HG03280 (cell line): ENCODE measurements at regions not wholly inside any gene's neighbourhood (a gene's known extent, or its start where the extent isn't known, plus 50 kb on each side); places are given as distances from the start of the nearest gene placed in this dataset.

Experiments
- ATAC-seq: cut with Tn5 transposase; IDR thresholded peaks from one replicate; pipeline ENCODE4 v1.9.1; 2021; ENCODE audit warnings: mild to moderate bottlenecking, moderate library complexity; ENCODE audit not compliant: unreplicated experiment

DNA sequence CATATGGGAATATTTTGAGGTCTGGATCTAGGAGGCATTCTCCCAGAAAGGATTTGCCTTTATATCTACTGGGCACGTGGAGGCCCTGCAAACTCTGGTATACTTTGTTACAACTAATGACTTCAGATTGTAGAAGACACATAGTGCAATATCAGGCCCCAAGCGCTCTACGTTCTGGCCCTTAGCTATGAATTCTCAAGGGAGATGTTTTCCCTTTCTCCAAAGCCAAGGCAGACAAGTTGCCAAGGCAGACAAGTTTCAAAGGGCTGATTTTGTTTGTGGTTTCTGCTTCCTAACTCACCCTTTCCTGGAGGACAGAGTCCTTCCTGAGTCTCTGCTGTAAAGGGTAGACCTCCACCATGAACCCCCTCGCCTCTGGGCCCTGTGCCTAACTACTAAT is 99.4 kb upstream of the CTTNBP2 start:
- no peak for ATAC-seq

DNA sequence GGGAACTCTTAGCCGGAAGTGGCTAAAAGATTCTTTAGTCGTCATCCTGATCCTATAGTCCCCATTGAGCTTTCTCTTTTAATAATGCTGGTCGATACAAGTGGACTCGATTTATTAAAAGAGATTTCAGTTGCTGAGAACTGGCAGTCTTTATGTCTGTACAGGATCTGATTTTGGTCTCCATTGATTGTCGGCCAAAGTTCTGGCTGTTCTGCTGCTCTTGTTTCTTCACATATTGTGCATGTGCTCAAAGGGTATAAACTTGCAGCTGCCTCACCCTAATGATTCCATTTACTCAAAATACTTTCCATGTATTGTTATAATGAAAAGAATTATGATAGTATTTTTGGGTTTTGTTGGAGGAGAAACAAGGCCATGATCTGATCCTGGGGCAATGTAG is 100.7 kb upstream of the CTTNBP2 start:
- ATAC-seq = no peak

- no peak for ATAC-seq
These were observed 101.7 kb upstream of the CTTNBP2 start for GRCh38 chr7:117974891-117975290.

DNA sequence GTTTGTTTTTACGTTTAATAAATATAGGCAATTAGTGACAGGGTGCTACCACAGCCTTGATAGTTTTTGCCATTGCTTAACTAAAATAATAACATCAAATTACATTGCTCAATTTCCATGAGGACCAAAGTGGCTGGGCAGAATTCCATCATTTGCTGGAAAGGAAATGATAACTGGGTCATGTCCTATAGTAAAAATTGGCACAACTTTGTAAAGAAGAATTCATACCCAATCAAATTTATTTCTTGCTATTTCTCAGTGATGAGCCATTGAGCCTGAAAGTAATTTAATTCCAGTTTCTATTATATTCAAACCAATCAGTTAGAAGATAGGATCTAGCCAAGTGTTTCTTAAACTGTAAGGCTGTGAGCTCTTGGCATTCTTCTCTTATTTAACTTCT is 102.2 kb upstream of the CTTNBP2 start:
- ATAC-seq = no peak

DNA sequence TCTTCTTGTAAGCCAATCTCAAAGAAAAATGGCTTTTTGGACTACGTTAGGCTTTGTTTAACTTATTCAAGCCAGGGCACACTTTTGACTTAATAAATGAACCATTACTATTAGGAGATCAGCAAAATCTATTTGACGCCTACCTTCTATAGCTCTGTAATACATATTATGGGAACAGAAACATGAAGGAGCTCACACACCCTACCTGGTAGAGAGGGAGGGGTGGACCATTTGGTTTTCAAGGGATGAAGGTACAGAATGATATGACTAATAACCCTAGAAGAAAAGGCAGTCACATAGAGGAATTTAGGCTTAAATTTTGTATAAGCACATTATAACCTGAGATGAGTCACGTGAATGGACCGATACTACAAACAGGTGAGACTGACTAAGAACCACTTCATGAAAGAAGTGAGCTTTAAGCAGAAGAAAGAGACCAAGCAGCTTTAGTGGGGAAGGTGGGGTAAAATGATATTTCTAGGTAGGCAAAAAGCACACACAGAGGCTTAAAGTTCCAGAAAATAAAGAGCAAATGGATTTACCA is 106.8 kb upstream of the CTTNBP2 start:
- ATAC-seq = no peak

- no peak for ATAC-seq
These were observed 109.1 kb upstream of the CTTNBP2 start for GRCh38 chr7:117982071-117983055.

DNA sequence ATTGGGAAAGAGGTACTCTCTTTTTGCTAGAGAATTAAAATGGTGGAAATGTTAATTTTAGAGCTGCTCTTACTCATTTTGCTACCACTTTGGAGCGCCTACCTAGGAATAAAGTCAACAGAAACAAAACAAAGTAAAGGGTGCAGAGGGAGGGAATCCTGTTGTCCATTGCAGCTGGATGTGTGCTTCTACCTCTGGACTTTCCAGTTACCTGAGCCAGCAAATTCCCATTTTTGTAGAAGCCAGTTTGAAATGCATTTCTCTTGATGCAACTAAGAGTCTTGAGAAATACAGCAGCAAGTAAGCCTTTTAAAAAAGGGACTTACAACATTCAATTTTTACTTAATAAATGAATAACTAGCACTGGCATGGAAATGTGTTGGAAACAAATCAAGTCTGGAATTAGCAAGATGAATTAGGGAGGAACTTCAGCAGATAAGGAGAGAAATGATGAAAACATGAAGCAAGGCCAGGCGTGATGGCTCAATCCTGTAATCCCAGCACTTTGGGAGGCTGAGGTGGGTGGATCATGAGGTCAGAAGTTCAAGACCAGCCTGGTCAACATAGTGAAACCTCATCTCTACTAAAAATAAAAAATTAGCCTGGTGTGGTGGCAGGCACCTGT is 113.5 kb upstream of the CTTNBP2 start:
- ATAC-seq = no peak

DNA sequence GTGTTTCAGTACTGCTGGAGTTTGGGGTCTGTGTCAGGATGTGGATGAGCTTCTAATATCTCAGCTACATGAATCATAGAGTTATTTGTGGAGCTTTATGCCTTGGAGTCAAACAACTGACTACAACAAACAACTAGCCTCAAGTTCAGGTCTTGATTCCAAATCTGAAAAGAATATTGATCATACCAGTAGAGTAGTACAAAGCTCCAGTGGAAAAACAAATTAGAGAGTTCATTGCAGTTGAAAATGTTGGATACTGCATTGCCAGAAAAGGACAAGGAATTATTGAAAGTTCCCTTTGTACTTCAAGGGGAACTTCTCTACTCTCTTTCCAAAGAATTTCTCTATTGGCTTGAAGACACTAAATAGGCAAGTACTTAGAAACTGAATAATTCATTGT is 117.6 kb upstream of the CTTNBP2 start:
- ATAC-seq = no peak

- ATAC-seq = no peak
These were observed 119.6 kb upstream of the CTTNBP2 start for GRCh38 chr7:117992635-117993376.

DNA sequence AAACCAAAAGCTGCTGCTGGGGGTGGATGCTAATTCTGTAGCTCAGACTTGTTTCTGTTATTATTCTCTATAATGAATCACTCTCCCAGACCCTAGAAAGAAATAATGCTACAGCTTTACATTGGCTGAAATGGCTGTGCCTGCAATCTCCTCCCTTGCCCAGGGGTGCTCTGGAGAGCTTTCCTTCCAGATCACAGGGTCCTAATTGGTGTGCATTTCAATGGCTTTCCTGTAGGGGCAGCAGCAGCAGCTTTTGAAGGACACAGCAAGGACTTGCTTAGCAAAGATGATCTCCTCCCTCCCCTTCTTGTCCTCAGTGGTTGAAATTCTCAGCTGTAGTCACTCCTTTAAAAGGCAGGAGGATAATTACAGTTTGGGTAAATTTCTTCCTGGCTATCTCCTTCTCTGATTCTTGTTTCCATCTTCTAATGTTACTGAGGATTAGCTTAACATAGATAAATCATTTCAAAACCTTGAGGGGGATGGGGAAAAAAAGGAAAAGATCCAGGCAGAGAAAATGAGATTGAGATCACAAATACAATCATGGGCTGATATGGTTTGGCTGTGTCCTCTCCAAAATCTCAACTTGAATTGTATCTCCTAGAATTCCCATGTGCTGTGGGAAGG is 120.2 kb upstream of the CTTNBP2 start:
- peak; percentile 93 for ATAC-seq

DNA sequence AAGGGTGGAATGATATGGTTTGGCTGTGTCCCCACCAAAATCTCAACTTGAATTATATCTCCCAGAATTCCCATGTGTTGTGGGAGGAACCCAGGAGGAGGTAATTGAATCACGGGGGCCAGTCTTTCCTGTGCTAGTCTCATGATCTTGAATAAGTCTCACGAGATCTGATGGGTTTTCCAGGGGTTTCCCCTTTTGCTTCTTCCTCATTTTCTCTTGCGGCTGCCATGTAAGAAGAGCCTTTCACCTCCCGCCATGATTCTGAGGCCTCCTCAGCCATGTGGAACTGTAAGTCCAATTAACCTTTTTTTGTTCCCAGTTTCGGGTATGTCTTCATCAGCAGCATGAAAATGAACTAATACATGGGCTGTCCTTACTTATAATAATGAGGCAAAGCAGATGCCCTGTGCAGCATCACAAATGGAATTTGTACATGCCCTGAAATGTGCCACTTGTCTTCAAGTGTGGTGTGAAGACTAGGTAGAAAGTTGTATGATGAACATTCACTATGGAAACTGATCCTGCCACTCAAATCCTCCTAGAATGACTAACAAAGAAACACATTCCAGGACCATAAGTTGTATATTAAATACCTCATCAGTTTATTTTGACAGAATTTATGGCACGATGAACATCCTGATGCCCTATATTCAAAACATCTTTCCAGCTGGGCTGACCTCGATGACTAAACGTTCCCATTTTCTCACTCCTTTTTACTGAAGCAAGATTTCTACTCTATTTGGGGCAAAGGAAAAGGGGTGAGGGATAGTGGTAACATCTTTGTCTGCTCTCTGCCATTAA is 122.8 kb upstream of the CTTNBP2 start:
- no peak for ATAC-seq

DNA sequence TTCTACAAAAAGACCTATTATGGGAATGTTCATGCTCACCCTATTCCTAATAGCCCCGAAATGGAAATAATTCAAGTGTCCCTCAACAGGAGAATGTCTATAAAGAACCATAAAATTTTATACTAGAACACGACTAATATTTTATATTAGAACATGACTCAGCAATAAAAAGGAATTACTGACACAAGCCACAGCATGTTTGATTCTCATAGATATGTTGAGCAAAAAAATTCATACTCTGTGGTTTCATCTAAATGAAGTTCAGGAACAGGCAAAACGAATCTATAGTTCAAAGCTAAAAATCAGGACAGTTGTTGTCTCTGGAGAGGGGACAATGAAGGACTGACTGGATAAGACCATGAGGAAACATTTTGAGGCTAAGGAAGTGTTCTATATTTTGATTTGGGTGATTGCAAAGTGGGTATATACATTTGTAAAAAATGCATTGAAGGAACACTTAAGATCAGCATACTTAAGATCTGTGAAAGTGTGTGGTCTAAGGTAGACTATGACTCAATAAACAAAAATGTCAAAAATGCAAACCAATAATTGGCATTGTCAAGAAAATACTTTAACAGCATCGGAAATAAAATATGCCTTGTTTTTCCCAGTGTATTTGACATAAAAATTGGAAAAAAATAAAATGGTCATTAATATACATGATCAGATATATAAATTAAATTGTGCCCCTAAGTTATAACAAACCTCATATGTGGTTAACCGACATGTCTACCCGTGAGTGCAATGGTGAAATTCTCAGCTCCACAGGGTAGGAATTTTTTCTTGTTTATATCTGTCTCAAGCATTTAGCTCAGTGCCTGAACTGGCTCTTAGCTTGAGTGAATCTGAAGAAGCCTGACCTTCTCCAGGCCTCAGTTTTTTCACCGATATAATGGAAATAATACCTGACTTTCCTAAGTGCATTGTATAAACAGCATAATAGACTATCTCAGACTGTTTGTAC is 124.9 kb upstream of the CTTNBP2 start:
- ATAC-seq = no peak

- ATAC-seq = no peak
These were observed 127.4 kb upstream of the CTTNBP2 start for GRCh38 chr7:118000480-118001202.

GRCh38 chr7:118003476-118003875 is 130.2 kb upstream of the CTTNBP2 start:
- ATAC-seq = no peak

GRCh38 chr7:118005026-118005425 is 131.8 kb upstream of the CTTNBP2 start:
- ATAC-seq = no peak

DNA sequence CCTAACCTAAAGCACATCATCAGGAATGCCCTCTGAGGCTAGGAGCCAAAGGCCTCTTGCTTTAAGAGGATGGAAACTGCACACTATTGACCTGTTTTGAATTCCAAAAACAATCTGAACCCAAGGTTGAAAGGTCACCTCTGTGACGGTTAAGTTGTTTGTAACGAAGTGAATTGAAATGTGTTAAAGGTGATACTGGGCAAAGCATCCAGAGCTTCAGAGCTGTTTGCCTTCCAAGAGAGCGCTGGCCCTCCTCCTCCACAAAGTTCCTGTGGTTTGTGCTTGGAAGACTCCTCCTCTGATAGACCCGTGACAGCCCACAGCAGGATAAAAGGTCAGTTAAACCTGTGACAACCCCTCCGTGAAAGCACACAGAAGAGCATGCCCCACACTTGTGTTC is 133.7 kb upstream of the CTTNBP2 start:
- no peak for ATAC-seq

DNA sequence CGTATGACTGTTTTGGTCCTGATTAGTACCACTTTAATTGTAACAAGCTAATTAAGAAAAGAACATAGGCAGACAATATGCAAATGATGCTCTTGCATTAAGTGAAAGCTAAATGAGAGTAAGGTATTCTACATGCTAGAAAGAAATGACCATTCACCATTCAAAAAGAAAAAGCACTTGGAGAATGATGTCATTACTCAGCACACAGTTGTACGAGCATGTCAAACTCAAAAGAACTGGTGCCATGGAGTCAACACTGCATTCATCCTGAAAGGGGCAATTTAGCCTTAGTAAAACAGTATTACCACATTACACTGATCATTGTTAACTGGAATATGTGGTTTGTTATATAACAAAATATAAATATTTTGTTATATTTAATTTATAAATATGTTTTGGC is 136.2 kb upstream of the CTTNBP2 start:
- no peak for ATAC-seq

GRCh38 chr7:118011652-118012051 is 138.4 kb upstream of the CTTNBP2 start:
- no peak for ATAC-seq
